GM12875 (cell line): ENCODE measurements at regions not wholly inside any gene's neighbourhood (a gene's known extent, or its start where the extent isn't known, plus 50 kb on each side); places are given as distances from the start of the nearest gene placed in this dataset.

Experiments
- H3K4me3 ChIP-seq: one replicate; pipeline ENCODE4 v1.5.1; 2011; ENCODE audit warnings: low read depth, low read length, control low read depth
- CTCF ChIP-seq: IDR thresholded peaks from 2 replicates; pipeline ENCODE4 v1.5.1; 2011; ENCODE audit warnings: low read depth, mild to moderate bottlenecking, control low read depth, inconsistent platforms, low read length, moderate library complexity, borderline replicate concordance; ENCODE audit not compliant: insufficient read depth

DNA sequence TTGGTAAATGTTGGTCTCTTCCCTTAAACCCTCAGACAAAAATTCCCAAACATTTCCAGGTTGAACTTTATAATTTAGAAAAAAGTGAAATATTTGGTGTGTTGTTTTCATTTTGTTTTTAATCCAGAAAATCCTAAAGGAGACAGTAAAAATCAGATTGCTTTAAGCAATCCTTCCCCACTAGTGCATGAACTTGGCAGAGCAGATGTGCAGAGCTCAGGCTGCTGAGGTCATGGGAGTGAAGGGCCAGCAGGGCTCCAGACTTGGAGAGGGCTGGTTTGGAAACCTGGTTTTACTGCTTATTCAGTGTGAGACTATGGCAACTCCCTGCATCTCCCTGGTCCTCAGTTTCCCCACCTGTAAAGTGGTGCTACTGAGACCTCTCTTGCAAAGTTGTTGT lies 66.7 kb upstream of the TEX51 start:
- H3K4me3 ChIP-seq, result no peak overlapping the region
- no peak for TF ChIP-seq CTCF

DNA sequence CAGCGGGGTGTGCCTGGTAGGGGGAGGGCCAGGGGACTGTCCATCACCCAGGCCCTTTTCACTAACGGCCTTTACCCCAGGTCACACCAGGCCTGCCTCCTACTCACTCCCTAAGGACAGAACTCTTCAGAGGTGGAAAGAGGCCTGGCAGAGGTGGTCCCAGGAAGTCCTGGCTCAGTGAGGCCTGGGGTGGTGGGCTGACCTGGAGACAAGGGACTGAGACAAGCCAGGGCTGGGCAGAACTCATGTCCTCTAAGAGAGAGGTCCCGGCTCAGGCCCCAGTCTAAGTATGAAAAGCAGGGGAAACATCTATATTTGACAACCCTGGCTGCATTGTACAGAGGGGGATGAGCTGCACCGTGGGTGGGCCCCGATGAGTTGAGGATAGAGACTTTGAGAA lies 65.9 kb upstream of the TEX51 start:
- TF ChIP-seq CTCF, result no peak
- H3K4me3 ChIP-seq, result no peak overlapping the region

- no peak for TF ChIP-seq CTCF
- no peak overlapping the region for H3K4me3 ChIP-seq
These were observed 64.6 kb upstream of the TEX51 start for GRCh38 chr2:126834006-126834659.

DNA sequence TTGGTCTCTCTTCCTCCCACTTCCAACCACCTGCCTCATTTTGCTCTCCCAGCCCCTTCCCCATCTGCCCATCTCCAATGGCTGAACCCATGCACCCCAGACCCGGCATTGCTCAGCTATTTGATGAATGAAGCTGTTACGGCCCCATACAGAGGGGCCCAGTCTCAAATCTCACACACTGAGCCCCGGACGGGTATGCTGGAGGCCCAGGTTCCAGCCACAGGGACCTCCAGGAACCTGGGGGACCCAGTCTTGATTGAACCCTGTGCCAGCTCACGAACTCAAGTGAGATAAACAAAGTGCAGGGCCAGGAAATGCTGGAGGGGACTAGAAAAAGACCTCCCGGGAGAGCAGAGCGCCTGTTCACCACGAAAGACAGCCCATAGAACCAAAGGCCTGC lies 63.4 kb upstream of the TEX51 start:
- no peak overlapping the region for H3K4me3 ChIP-seq
- TF ChIP-seq CTCF, result no peak

DNA sequence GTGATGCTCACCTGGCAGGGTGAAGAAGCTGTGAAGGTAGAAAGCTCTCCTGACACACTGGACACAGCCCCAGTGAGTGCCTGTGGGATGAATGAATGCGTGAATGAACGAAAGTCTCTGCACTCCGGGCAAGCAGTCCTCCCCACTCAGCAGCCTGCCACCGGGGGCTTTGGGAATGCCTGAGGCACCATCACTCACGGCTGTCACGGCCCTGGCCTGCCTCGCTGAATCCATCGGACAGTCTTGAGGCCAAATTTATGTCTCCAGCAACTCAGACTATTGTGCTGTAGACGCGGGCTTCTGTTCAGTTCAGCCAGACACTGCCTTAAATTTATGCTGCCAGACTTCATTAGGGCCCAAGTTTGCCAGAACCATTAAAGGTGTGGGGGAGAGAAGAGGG lies 62.9 kb upstream of the TEX51 start:
- H3K4me3 ChIP-seq, result no peak overlapping the region
- TF ChIP-seq CTCF, result no peak

- TF ChIP-seq CTCF, result no peak
These were observed 61.7 kb upstream of the TEX51 start for GRCh38 chr2:126836761-126837679.

More at GRCh38 chr2:126836761-126837679, 61.7 kb upstream of the TEX51 start:
- no peak overlapping the region for H3K4me3 ChIP-seq
